GM23248 (cell line): ENCODE measurements at regions not wholly inside any gene's neighbourhood (a gene's known extent, or its start where the extent isn't known, plus 50 kb on each side); places are given as distances from the start of the nearest gene placed in this dataset.
A peak's percentile ranks its signal among the peaks of the same experiment; 100 is the strongest.

Source experiments
- DNase-seq: peaks from one replicate; pipeline ENCODE4 v3.0.0-alpha.2; 2015
- H2AFZ ChIP-seq: fragments of 200-600 bp; sonication (generic); 2 replicates; pipeline ENCODE4 v1.6.1; 2016; ENCODE audit warnings: antibody characterized with exemption
- H3F3A ChIP-seq: fragments of 200-600 bp; sonication (generic); 2 replicates; pipeline ENCODE4 v1.6.1; 2016; ENCODE audit warnings: mild to moderate bottlenecking, antibody characterized with exemption, mixed run types; ENCODE audit not compliant: insufficient read depth
- H3K27ac ChIP-seq: fragments of 200-600 bp; sonication (generic); 2 replicates; pipeline ENCODE4 v1.5.1; 2016; ENCODE audit warnings: mild to moderate bottlenecking
- H3K27me3 ChIP-seq: fragments of 200-600 bp; sonication (generic); replicated peaks from 2 replicates; pipeline ENCODE4 v1.6.1; 2016; ENCODE audit warnings: mild to moderate bottlenecking; ENCODE audit not compliant: insufficient read depth
- H3K36me3 ChIP-seq: fragments of 200-600 bp; sonication (generic); 2 replicates; pipeline ENCODE4 v1.6.1; 2016; ENCODE audit warnings: low read depth, mild to moderate bottlenecking
- H3K4me1 ChIP-seq: fragments of 200-600 bp; sonication (generic); 2 replicates; pipeline ENCODE4 v1.6.1; 2016; ENCODE audit warnings: mild to moderate bottlenecking; ENCODE audit not compliant: insufficient read depth
- H3K4me2 ChIP-seq: fragments of 200-600 bp; sonication (generic); one replicate; pipeline ENCODE4 v1.6.1; 2016; ENCODE audit warnings: mild to moderate bottlenecking; ENCODE audit not compliant: unreplicated experiment
- H3K4me3 ChIP-seq: fragments of 200-600 bp; sonication (generic); 2 replicates; pipeline ENCODE4 v1.5.1; 2016; ENCODE audit warnings: mild to moderate bottlenecking
- H3K79me2 ChIP-seq: fragments of 200-600 bp; sonication (generic); 2 replicates; pipeline ENCODE4 v1.6.1; 2016; ENCODE audit warnings: mild to moderate bottlenecking; ENCODE audit not compliant: insufficient read depth
- H3K9ac ChIP-seq: fragments of 200-600 bp; sonication (generic); 2 replicates; pipeline ENCODE4 v1.6.1; 2016; ENCODE audit warnings: mild to moderate bottlenecking
- H3K9me2 ChIP-seq: fragments of 200-600 bp; sonication (generic); 2 replicates; pipeline ENCODE4 v1.6.1; 2016; ENCODE audit warnings: mixed run types, mild to moderate bottlenecking, moderate library complexity; ENCODE audit not compliant: insufficient read depth
- H3K9me3 ChIP-seq: fragments of 200-600 bp; sonication (generic); one replicate; pipeline ENCODE4 v1.6.1; 2017; ENCODE audit warnings: low read depth
- H4K20me1 ChIP-seq: fragments of 200-600 bp; sonication (generic); 2 replicates; pipeline ENCODE4 v1.6.0; 2016; ENCODE audit not compliant: insufficient read depth
- EZH2 ChIP-seq: fragments of 200-600 bp; sonication (generic); IDR thresholded peaks from 2 replicates; pipeline ENCODE4 v1.6.1; 2018; ENCODE audit warnings: antibody characterized with exemption, mild to moderate bottlenecking; ENCODE audit not compliant: insufficient read depth, poor library complexity, severe bottlenecking
- EZH2phosphoT487 ChIP-seq: fragments of 200-600 bp; sonication (generic); IDR thresholded peaks from 2 replicates; pipeline ENCODE4 v1.6.1; 2018; ENCODE audit warnings: antibody characterized with exemption, moderate library complexity, mild to moderate bottlenecking, low read depth; ENCODE audit not compliant: insufficient read depth
- WGBS, 2 experiments: methylation state at CpG; one replicate each; pipeline ENCODE4 v1.1.6; 2015 to 2017; ENCODE audit warnings: low lambda C conversion rate in 2 of 2, low coverage in 1 of 2; ENCODE audit errors: missing lambda C conversion rate in 2 of 2; 5-methylcytosine and 5-hydroxymethylcytosine counted together
- in situ Hi-C: fragments of 300-500 bp; cut with MboI; formaldehyde crosslinking; loops from 2 replicates; pipeline ENCODE4 v1.15.0; 2020

DNA sequence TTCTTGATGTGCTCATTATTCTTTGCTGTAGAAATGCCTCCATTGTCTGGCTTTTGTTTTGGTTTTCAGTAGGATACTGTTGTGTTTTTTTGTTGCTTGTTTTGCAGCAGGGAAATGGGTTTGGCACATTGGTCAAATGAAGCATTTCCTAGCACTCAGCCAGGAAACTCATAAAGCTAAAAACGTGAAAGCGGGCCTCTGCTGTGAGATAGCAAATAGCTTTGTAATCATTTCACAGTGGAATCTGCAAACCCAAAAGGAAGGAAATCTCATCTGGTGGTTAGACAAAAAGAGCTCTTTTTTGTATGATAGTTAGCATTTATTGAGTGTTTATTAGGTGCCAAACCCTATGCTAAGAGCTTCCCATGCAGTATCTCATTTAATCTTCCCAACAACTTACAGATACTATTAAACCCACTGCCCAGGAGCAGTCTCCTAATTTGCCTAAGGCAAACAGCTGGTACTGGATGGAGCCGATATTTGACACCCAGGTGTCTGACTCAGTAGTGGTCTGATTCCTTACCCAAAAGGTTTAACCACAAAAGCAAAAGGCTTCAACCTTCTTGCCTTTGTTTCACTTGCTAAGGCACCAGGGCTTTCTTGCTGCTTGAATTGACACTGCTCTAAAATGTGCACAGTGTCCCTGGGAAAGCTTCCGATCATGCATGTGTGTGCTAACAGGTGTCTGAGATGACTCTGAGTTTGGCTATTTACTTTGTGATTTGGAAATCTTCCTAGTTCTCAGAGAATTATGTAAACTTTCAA is 527.9 kb upstream of the MDFIC2 start:
- no peak overlapping the region for H3K9ac ChIP-seq
- H3F3A ChIP-seq: no peaks in the 10 kb centered on the region; the same call in 1 of the 2 replicates
- in situ Hi-C loops: no loop called here
- H3K9me3 ChIP-seq: no peaks in the 10 kb centered on the region
- DNase-seq: no peak
- no peaks in the 10 kb centered on the region for H3K27me3 ChIP-seq
- WGBS, 2 experiments: 80% methylated on average over 4 of the region's 4 CpGs
- H3K27ac ChIP-seq: no peak overlapping the region
- TF ChIP-seq EZH2phosphoT487 (no peak), EZH2 (no peak)
- H3K36me3 ChIP-seq: no peaks in the 10 kb centered on the region
- no peaks in the 10 kb centered on the region for H3K9me2 ChIP-seq
- 0 out of 2 replicates have a peak, but pooled peaks cover 5% of the 10 kb centered on the region for H3K4me1 ChIP-seq
- no peak overlapping the region for H3K4me3 ChIP-seq
- no peak overlapping the region for H3K4me2 ChIP-seq
- H4K20me1 ChIP-seq: no peaks in the 10 kb centered on the region
- no peaks in the 10 kb centered on the region for H3K79me2 ChIP-seq
- no peak overlapping the region for H2AFZ ChIP-seq

DNA sequence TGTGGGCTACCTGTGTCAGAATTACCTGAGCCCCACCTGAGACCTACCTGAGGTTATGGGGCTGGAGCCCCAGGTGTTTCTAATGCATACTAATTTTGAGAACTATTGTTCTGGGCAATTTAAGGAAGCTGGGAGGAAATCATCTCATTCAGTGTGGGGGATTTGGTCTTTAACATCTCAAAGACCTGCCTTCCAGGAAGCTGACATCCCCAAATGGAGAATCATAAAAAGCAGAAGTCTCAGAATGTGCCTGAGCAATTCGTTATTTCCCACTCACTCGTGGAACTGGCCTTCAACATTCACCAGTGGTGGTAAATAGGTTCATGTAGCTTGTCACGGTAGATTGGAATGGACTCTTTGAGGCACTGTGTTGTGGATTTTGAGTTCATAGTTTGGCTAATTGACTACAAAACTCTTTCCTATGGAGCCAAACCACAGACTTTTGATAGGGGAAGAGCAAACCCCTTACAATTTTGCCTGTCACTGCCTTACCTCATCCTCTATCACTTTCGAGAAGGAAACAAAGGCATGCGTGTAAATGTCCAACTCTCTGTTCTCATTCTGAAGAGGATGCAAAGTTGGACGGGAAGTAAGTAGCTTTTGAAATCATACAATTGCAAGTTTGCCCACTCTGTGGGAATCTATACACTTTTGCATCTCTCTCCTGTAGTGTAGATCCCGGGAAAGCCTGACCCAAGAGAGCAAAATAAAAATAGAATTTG is 521.0 kb upstream of the MDFIC2 start:
- no peaks in the 10 kb centered on the region for H4K20me1 ChIP-seq
- H3K9me2 ChIP-seq: no peaks in the 10 kb centered on the region
- H2AFZ ChIP-seq: no peak overlapping the region
- H3K36me3 ChIP-seq: no peaks in the 10 kb centered on the region
- peak overlapping the region; percentile 91 for H3K27ac ChIP-seq
- peak overlapping the region; percentile 77 for H3K4me2 ChIP-seq
- in situ Hi-C loops: no loop called here
- no peaks in the 10 kb centered on the region for H3K27me3 ChIP-seq
- H3F3A ChIP-seq: peaks cover 34% of the 10 kb centered on the region
- H3K4me1 ChIP-seq: peaks cover 30% of the 10 kb centered on the region
- H3K9me3 ChIP-seq: no peaks in the 10 kb centered on the region
- H3K4me3 ChIP-seq: peak overlapping the region; percentile 47; the same call in 1 of the 2 replicates
- peak; percentile 2 for DNase-seq
- TF ChIP-seq EZH2: no peak
- no peak for TF ChIP-seq EZH2phosphoT487
- no peaks in the 10 kb centered on the region for H3K79me2 ChIP-seq
- peak overlapping the region; percentile 57; the same call in 1 of the 2 replicates for H3K9ac ChIP-seq
- 84 to 86% methylated on average over 7 of the region's 7 CpGs for WGBS, 2 experiments

DNA sequence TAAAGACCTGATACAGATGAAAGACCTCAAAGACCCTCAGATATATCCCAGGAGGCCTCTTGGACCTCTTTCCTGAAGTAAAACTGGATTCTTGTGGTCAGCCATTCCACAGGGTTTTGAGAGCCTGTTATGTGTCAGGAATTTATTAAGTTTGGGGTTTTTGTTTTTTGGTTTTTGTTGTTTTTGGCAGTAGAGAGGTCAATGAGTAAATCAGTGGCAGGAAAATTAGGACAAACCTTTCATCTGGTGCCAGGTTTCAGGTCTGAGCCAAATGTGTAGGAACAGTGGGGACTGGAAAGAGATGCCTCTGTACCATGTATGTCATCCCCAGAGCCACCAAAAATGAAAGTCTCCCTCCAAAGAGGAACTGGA is 520.4 kb upstream of the MDFIC2 start:
- Histone ChIP-seq H3K79me2 (no peaks in the 10 kb centered on the region), H2AFZ (no peak overlapping the region), H3K27ac (peak overlapping the region; percentile 91), H3F3A (peaks cover 38% of the 10 kb centered on the region), H3K27me3 (no peaks in the 10 kb centered on the region), H3K4me1 (peaks cover 33% of the 10 kb centered on the region), H3K4me3 (peak overlapping the region; percentile 47), H3K36me3 (no peaks in the 10 kb centered on the region), H3K9ac (peak overlapping the region; percentile 57), H3K4me2 (peak overlapping the region; percentile 77), H3K9me2 (no peaks in the 10 kb centered on the region), H4K20me1 (no peaks in the 10 kb centered on the region), H3K9me3 (no peaks in the 10 kb centered on the region)
- peak; percentile 84 for DNase-seq
- no peak for TF ChIP-seq EZH2
- TF ChIP-seq EZH2phosphoT487: 0 out of 2 replicates have a peak, but pooled peaks have one; percentile 69
- in situ Hi-C loops: no loop called here

DNA sequence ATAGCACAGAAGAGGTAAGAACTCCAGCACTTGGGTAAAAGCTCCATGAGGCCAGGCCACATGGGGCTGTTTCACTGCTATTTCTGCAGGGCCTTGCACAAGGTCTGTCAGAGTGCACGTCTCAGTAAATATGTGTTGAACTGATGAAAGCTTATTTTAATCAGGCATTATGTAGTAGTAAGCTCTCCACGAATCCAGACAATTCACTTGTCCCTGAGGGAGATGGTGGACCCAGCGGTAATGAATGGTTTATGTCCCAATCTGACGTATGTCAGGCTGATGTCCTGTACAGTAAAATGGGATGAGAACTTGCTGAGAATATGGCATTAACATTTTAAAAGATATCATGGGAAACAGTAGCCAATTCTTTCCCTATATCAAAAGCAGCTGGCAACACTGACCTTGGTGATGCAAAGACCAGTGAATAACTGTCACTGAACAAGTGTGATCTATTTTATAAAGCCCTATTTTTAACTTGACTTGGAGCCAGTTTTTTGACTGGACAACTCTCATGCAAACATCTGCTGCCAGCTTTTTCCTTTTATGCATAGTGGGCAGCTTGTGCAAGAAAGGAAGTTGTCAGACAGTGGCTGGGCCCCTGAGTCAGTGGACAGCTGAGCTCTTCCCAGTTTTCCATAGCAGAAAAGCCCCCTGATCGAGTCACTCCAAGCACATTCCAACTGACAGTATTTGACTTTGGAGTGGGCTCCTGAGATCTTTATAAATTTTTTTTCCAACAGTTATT is 519.8 kb upstream of the MDFIC2 start:
- Histone ChIP-seq H3K4me2 (peak overlapping the region; percentile 77), H3K9me2 (no peaks in the 10 kb centered on the region)

More for the DNA sequence above, 519.8 kb upstream of the MDFIC2 start:
- DNase-seq: peak; percentile 98
- TF ChIP-seq EZH2phosphoT487 (0 out of 2 replicates have a peak, but pooled peaks have one; percentile 55), EZH2 (no peak)
- peak overlapping the region; percentile 91 for H3K27ac ChIP-seq
- H3K4me3 ChIP-seq: peak overlapping the region; percentile 47
- H3K36me3 ChIP-seq: no peaks in the 10 kb centered on the region
- H3K4me1 ChIP-seq: peaks cover 33% of the 10 kb centered on the region
- H3K27me3 ChIP-seq: no peaks in the 10 kb centered on the region
- no peaks in the 10 kb centered on the region for H3K9me3 ChIP-seq
- H3K9ac ChIP-seq: peak overlapping the region; percentile 57
- in situ Hi-C loops: no loop called here
- no peaks in the 10 kb centered on the region for H4K20me1 ChIP-seq
- peaks cover 38% of the 10 kb centered on the region for H3F3A ChIP-seq
- 26 to 37% methylated on average over 5 of the region's 5 CpGs for WGBS, 2 experiments
- no peak overlapping the region for H2AFZ ChIP-seq
- H3K79me2 ChIP-seq: no peaks in the 10 kb centered on the region
